Nephron progenitor cell (in vitro differentiated cells): ENCODE measurements at regions not wholly inside any gene's neighbourhood (a gene's known extent, or its start where the extent isn't known, plus 50 kb on each side); places are given as distances from the start of the nearest gene placed in this dataset.
"Not testable (repeated sequence)": the region's sequence is repeated elsewhere in the genome, so short reads cannot be mapped to it uniquely, and the experiment has no call there.

Experiments
- DNase-seq: peaks from one replicate; pipeline ENCODE4 v3.0.0; 2021
- H3K27ac Mint-ChIP-seq: 2 replicates; pipeline ENCODE4 v1.8.0; 2021; ENCODE audit warnings: mild to moderate bottlenecking, moderate library complexity, mixed read lengths
- H3K27me3 Mint-ChIP-seq: 2 replicates; pipeline ENCODE4 v1.8.0; 2021; ENCODE audit warnings: mild to moderate bottlenecking, low read depth, mixed read lengths; ENCODE audit not compliant: poor library complexity
- H3K36me3 Mint-ChIP-seq: 2 replicates; pipeline ENCODE4 v1.8.0; 2021; ENCODE audit warnings: low read depth, mixed read lengths
- H3K4me1 Mint-ChIP-seq: 2 replicates; pipeline ENCODE4 v1.8.0; 2021; ENCODE audit warnings: mixed read lengths
- H3K4me3 Mint-ChIP-seq: 2 replicates; pipeline ENCODE4 v1.8.0; 2021; ENCODE audit warnings: mild to moderate bottlenecking, moderate library complexity, mixed read lengths
- H3K9me3 Mint-ChIP-seq: 2 replicates; pipeline ENCODE4 v1.8.0; 2021; ENCODE audit warnings: mild to moderate bottlenecking, moderate library complexity, mixed read lengths
- CTCF ChIP-seq: fragments of 200-600 bp; sonication (generic); IDR thresholded peaks from 2 replicates; pipeline ENCODE4 v1.5.0; 2021; ENCODE audit warnings: antibody characterized with exemption

GRCh38 chr10:120229641-120230040 is 227.4 kb upstream of the PLPP4 start:
- no peak for DNase-seq
- Mint-ChIP-seq H3K4me1 (no peaks in the 10 kb centered on the region), H3K4me3 (no peak overlapping the region), H3K27ac (no peak overlapping the region), H3K9me3 (peaks cover 21% of the 10 kb centered on the region), H3K36me3 (no peaks in the 10 kb centered on the region), H3K27me3 (peaks cover 19% of the 10 kb centered on the region)
- TF ChIP-seq CTCF, result no peak

- H3K27me3 Mint-ChIP-seq, H3K4me1 Mint-ChIP-seq, H3K36me3 Mint-ChIP-seq, H3K4me3 Mint-ChIP-seq, H3K27ac Mint-ChIP-seq: not testable (repeated sequence)
- H3K9me3 Mint-ChIP-seq, result peaks cover 24% of the 10 kb centered on the region
- peak; percentile 5 for DNase-seq
Observed at GRCh38 chr10:120239695-120240094, 217.3 kb upstream of the PLPP4 start.

DNA sequence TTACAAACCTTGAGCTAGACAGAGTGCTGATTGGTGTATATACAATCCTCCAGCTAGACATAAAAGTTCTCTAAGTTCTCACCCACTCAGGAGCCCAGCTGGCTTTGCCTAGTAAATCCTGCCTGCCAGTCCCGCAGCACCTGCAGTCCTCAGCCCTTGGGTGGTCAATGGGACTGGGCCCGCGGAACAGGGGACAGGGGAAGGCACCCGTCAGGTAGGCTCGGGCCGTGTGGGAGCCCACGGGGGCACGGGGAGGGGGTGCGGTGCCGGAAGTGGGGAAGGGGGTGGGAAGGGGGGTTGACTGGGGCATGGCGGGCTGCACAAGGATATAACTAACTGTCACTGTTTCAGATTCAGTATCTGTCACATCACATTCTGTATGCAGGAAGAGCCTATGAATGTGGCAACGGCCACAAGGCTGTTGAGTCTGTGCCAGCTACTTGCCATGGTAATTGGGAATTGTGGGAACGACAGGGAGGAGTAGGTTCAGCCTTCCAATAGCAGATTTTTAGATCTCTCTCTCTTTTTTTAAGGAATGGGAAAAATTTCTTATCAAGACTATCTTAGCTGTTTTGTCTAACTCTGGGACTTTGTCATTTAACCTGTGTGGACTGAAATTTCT is 205.1 kb upstream of the PLPP4 start:
- no peak for TF ChIP-seq CTCF
- H3K4me1 Mint-ChIP-seq, result no peaks in the 10 kb centered on the region
- DNase-seq, result no peak
- H3K36me3 Mint-ChIP-seq, result no peaks in the 10 kb centered on the region
- peaks cover 6% of the 10 kb centered on the region for H3K9me3 Mint-ChIP-seq
- H3K4me3 Mint-ChIP-seq, result no peak overlapping the region
- no peak overlapping the region for H3K27ac Mint-ChIP-seq
- H3K27me3 Mint-ChIP-seq, result peaks cover 18% of the 10 kb centered on the region

- Mint-ChIP-seq H3K4me1 (no peaks in the 10 kb centered on the region), H3K27ac (no peak overlapping the region), H3K27me3 (peaks cover 8% of the 10 kb centered on the region), H3K36me3 (no peaks in the 10 kb centered on the region), H3K9me3 (peaks cover 6% of the 10 kb centered on the region), H3K4me3 (no peak overlapping the region)
- no peak for DNase-seq
- TF ChIP-seq CTCF, result no peak
Observed at GRCh38 chr10:120253131-120253530, 203.9 kb upstream of the PLPP4 start.

DNA sequence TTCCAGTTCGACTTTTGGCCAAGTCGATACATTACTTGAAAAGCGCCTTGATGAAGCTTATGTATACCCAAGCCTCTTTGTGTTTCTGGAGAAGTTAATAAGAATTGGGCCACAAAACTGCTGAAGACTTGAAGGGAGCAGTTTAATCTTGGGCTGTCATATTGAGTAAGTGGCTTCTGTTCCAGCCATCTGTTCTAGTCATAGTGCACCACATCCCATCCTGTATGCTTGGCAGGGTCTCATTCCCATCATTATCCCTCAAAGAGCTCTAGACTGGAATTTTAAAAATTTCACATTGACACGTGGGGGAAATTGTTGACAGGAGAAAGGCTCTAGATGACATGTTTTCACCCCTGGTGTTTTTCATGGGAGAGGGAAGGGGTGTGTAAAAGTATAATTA is 196.6 kb upstream of the PLPP4 start:
- peaks cover 6% of the 10 kb centered on the region for H3K9me3 Mint-ChIP-seq
- H3K36me3 Mint-ChIP-seq, result no peaks in the 10 kb centered on the region
- no peaks in the 10 kb centered on the region for H3K4me1 Mint-ChIP-seq
- no peak overlapping the region for H3K4me3 Mint-ChIP-seq
- DNase-seq, result no peak
- no peak for TF ChIP-seq CTCF
- no peak overlapping the region for H3K27ac Mint-ChIP-seq
- H3K27me3 Mint-ChIP-seq, result peaks cover 11% of the 10 kb centered on the region

DNA sequence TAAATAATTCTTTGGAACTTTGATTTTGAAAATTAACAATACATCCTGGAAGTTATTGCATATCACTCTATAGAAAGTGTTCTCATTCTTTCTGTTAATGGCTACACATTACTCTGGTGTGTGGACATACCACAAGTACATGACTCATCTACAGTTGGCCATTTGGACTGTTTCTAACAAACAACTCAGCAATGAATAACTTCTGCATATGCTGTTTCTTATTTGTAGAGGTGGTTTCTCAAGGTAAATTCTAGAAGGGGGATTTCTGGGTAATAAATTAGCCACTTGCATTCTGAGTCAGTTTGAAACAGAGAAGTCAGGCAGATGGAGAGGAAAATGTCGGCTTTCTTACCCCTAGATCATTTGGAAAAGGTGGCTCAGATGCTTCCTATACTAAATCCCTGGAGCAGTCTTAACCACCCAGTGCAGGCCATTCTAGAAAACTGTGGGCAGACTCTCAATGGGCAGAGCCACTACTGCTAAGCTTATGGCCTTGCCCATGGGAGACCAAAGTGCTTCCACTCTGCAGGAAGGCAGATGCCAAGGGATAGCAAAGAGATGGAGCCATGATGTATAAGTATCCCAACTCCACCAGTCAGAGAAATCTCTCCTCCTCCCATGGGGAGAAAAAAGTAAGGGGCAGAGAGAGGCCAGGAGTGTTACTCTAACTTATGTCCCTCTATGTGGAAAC is 194.0 kb upstream of the PLPP4 start:
- Mint-ChIP-seq H3K9me3 (peaks cover 11% of the 10 kb centered on the region), H3K27me3 (peaks cover 11% of the 10 kb centered on the region), H3K36me3 (no peaks in the 10 kb centered on the region), H3K4me3 (no peak overlapping the region), H3K27ac (no peak overlapping the region), H3K4me1 (no peaks in the 10 kb centered on the region)
- DNase-seq, result no peak
- TF ChIP-seq CTCF, result no peak
